Uterus (tissue), 2 donors: ENCODE measurements at regions not wholly inside any gene's neighbourhood (a gene's known extent, or its start where the extent isn't known, plus 50 kb on each side); places are given as distances from the start of the nearest gene placed in this dataset.

ENCODE experiments used
- POLR2A ChIP-seq, 2 donors: fragments of 450-650 bp; IDR thresholded peaks; one replicate each; pipeline ENCODE4 v1.6.1; 2016; ENCODE audit warnings: antibody characterized with exemption in 2 of 2, mild to moderate bottlenecking in 1 of 2, moderate library complexity in 1 of 2
- TF ChIP-seq, protein P1 (sequence below), 4 experiments: fragments of 200-600 bp in 2 of 4; fragments of 450-650 bp in 2 of 4; sonication (generic) in 2 of 4; IDR thresholded peaks; one replicate each; pipeline ENCODE4 v1.5.1; 2016 to 2019; ENCODE audit warnings: antibody characterized with exemption in 4 of 4, mild to moderate bottlenecking in 2 of 4, moderate library complexity in 1 of 4

- TF ChIP-seq, protein P1, sequence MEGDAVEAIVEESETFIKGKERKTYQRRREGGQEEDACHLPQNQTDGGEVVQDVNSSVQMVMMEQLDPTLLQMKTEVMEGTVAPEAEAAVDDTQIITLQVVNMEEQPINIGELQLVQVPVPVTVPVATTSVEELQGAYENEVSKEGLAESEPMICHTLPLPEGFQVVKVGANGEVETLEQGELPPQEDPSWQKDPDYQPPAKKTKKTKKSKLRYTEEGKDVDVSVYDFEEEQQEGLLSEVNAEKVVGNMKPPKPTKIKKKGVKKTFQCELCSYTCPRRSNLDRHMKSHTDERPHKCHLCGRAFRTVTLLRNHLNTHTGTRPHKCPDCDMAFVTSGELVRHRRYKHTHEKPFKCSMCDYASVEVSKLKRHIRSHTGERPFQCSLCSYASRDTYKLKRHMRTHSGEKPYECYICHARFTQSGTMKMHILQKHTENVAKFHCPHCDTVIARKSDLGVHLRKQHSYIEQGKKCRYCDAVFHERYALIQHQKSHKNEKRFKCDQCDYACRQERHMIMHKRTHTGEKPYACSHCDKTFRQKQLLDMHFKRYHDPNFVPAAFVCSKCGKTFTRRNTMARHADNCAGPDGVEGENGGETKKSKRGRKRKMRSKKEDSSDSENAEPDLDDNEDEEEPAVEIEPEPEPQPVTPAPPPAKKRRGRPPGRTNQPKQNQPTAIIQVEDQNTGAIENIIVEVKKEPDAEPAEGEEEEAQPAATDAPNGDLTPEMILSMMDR (IDR thresholded peaks at IDR 0.05): no peak
- no peak for TF ChIP-seq POLR2A (IDR thresholded peaks at IDR 0.05)
These were observed 344.0 kb downstream of the FOXL1 start for GRCh38 chr16:86922311-86922710.
